ENCODE measurements at regions not wholly inside any gene's neighbourhood (a gene's known extent, or its start where the extent isn't known, plus 50 kb on each side); places are given as distances from the start of the nearest gene placed in this dataset.

DNA sequence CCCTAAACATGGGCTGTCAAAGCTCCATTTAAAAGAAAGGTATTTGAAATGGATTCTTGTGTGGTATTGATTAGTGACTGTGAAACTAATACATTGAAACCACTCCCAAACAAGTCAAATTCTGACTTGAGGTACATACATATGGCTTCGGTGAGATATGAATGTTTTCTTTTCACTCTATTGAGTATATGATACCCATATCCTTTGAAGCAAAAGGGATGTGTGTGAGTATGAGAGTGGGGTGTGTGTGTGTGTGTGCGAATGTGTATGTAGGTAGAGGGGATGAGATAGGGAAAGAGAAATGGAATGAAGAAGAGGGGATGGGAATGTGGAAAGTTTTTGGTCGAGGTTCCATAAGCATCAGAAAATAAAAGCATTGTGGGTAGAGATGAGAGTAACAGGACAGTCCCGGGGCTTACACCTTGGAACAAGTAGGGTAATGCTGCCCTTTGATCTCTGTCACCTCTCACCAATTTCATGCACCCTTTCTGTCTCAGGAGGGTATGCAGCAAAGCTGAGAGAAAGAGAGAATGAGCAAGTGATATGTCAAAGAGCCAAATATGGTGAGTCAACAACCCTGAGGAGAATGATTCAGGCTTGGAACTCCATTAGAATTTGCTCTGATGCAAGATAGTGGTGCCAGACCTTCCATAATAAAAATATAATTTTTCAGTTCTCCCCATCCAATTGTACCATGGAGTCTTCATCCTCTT, 64.0 kb upstream of the ZEB2 start:
- POLR2A ChIA-PET = no interaction called here
- Mint-ChIP-seq H3K27ac (no peak overlapping the region), H3K9me3 (ENCODE audit: insufficient read depth) (no peaks in the 10 kb centered on the region), H3K4me3 (no peak overlapping the region), H3K4me1 (peaks cover 40% of the 10 kb centered on the region), H3K27me3 (no peaks in the 10 kb centered on the region)
- Histone ChIP-seq H3K27me3 (replicated peaks in 1 of 4; ENCODE audit: control extremely low read depth in 1 of 4, control insufficient read depth in 3 of 4, insufficient read depth in 4 of 4, low read length in 3 of 4) (peaks cover 0 to 6% (median 0%) of the 10 kb centered on the region in 4 experiments), H2AFZ (ENCODE audit: insufficient read depth, low read depth, low read length, poor library complexity, severe bottlenecking) (peak overlapping the region; percentile 57), H3K27ac (ENCODE audit: low read length in 2 of 2) (no peak overlapping the region), H3K4me2 (replicated peaks; ENCODE audit: low read depth, low read length, poor library complexity, severe bottlenecking) (peak overlapping the region; percentile 44), H3K4me3 (ENCODE audit: control extremely low read depth in 1 of 5, extremely low read depth in 1 of 5, insufficient read depth in 1 of 5, low read depth in 2 of 5, low read length in 4 of 5) (no peak overlapping the region), H3K9me3 (ENCODE audit: control extremely low read depth in 1 of 3, control insufficient read depth in 2 of 3, insufficient read depth in 1 of 3, low read length in 2 of 3) (no peaks in the 10 kb centered on the region), H4K20me1 (ENCODE audit: control insufficient read depth, insufficient read depth, low read length, poor library complexity, severe bottlenecking) (no peaks in the 10 kb centered on the region), H3K36me3 (replicated peaks in 1 of 2; ENCODE audit: control extremely low read depth in 1 of 2, control insufficient read depth in 1 of 2, extremely low read depth in 1 of 2, insufficient read depth in 2 of 2, low read length in 1 of 2) (no peaks in the 10 kb centered on the region), H3K9ac (ENCODE audit: low read length) (no peak overlapping the region), H3K4me1 (ENCODE audit: control insufficient read depth in 2 of 2, insufficient read depth in 2 of 2, low read length in 2 of 2) (peaks cover 33 to 36% of the 10 kb centered on the region in 2 donors), H3K79me2 (ENCODE audit: control insufficient read depth, insufficient read depth, low read length) (no peaks in the 10 kb centered on the region)
- WGBS (ENCODE audit: insufficient coverage) = 94% methylated on average over 2 of the region's 4 CpGs
- no peak for DNase-seq
- TF ChIP-seq CTCF (IDR thresholded peaks at IDR 0.05) = no peak
- TF ChIP-seq EZH2 (IDR thresholded peaks at IDR 0.05; ENCODE audit: borderline replicate concordance, insufficient read depth, low read depth, low read length, poor library complexity, severe bottlenecking) = no peak
- intact Hi-C loops (cut with micrococcal nuclease) = no loop called here
- CTCF ChIA-PET = no interaction called here
- no peak for ATAC-seq (ENCODE audit: low read depth)

GRCh38 chr2:144583381-144583729, 63.4 kb upstream of the ZEB2 start:
- H3K4me1 Mint-ChIP-seq = peaks cover 40% of the 10 kb centered on the region

More at GRCh38 chr2:144583381-144583729, 63.4 kb upstream of the ZEB2 start:
- TF ChIP-seq EZH2 (IDR thresholded peaks at IDR 0.05; ENCODE audit: borderline replicate concordance, insufficient read depth, low read depth, low read length, poor library complexity, severe bottlenecking) (no peak), CTCF (IDR thresholded peaks at IDR 0.05) (no peak)
- Histone ChIP-seq H3K9ac (ENCODE audit: low read length) (no peak overlapping the region), H2AFZ (ENCODE audit: insufficient read depth, low read depth, low read length, poor library complexity, severe bottlenecking) (peak overlapping the region; percentile 57), H3K4me2 (replicated peaks; ENCODE audit: low read depth, low read length, poor library complexity, severe bottlenecking) (peak overlapping the region; percentile 44), H3K36me3 (replicated peaks in 1 of 2; ENCODE audit: control extremely low read depth in 1 of 2, control insufficient read depth in 1 of 2, extremely low read depth in 1 of 2, insufficient read depth in 2 of 2, low read length in 1 of 2) (no peaks in the 10 kb centered on the region), H3K27ac (ENCODE audit: low read length in 2 of 2) (no peak overlapping the region), H3K79me2 (ENCODE audit: control insufficient read depth, insufficient read depth, low read length) (no peaks in the 10 kb centered on the region), H3K4me3 (ENCODE audit: control extremely low read depth in 1 of 5, extremely low read depth in 1 of 5, insufficient read depth in 1 of 5, low read depth in 2 of 5, low read length in 4 of 5) (no peak overlapping the region), H4K20me1 (ENCODE audit: control insufficient read depth, insufficient read depth, low read length, poor library complexity, severe bottlenecking) (no peaks in the 10 kb centered on the region), H3K4me1 (ENCODE audit: control insufficient read depth in 2 of 2, insufficient read depth in 2 of 2, low read length in 2 of 2) (peaks cover 33 to 36% of the 10 kb centered on the region in 2 donors), H3K9me3 (ENCODE audit: control extremely low read depth in 1 of 3, control insufficient read depth in 2 of 3, insufficient read depth in 1 of 3, low read length in 2 of 3) (no peaks in the 10 kb centered on the region), H3K27me3 (replicated peaks in 1 of 4; ENCODE audit: control extremely low read depth in 1 of 4, control insufficient read depth in 3 of 4, insufficient read depth in 4 of 4, low read length in 3 of 4) (peaks cover 0 to 6% (median 0%) of the 10 kb centered on the region in 4 experiments)
- ChIA-PET POLR2A (no interaction called here), CTCF (interaction anchor here (1.0 kb wide), 1 partner anchor 12 kb away, joined by 3 read pairs; no protein-coding TSS in a partner anchor)
- intact Hi-C loops (cut with micrococcal nuclease) = no loop called here
- Mint-ChIP-seq H3K4me3 (peak overlapping the region; percentile 30), H3K27me3 (no peaks in the 10 kb centered on the region), H3K9me3 (ENCODE audit: insufficient read depth) (no peaks in the 10 kb centered on the region), H3K27ac (no peak overlapping the region)
- no peak for ATAC-seq (ENCODE audit: low read depth)
- DNase-seq = no peak
- WGBS (ENCODE audit: insufficient coverage) = no CpG with 5 or more reads among the region's 6 CpGs
